GM12878 (cell line): ENCODE measurements at regions not wholly inside any gene's neighbourhood (a gene's known extent, or its start where the extent isn't known, plus 50 kb on each side); places are given as distances from the start of the nearest gene placed in this dataset.

Source experiments
- ATAC-seq: fragments of 200-7000 bp; cut with Tn5 transposase; 3 replicates; pipeline ENCODE4 v1.9.1; 2020; ENCODE audit warnings: mild to moderate bottlenecking, moderate library complexity
- BruUV-seq: library from RNA; stranded (reverse); fragments of 400-500 nt; replicated peaks from 2 replicates; lab custom pipeline; 2021; lab: Mats Ljungman, UMichigan
- CTCF ChIA-PET: fragments of 300-600 bp; sonication (Branson Sonifier 250); formaldehyde crosslinking; extraction: SDS; loops from one replicate; lab custom pipeline; 2021; ENCODE audit warnings: inconsistent platforms; lab: Yijun Ruan, JAX
- POLR2A ChIA-PET: fragments of 350-600 bp; formaldehyde crosslinking; extraction: SDS; loops from one replicate; lab custom pipeline; 2021; ENCODE audit warnings: inconsistent platforms; lab: Charles Lee
- RAD21 ChIA-PET: fragments of 300-600 bp; sonication (Branson Sonifier 250); formaldehyde crosslinking; loops from one replicate; lab custom pipeline; 2023; ENCODE audit warnings: antibody characterized with exemption; ENCODE audit not compliant: unreplicated experiment; lab: Charles Lee
- SMC1A ChIA-PET: fragments of 300-600 bp; sonication (Branson Sonifier 250); formaldehyde crosslinking; loops from one replicate; lab custom pipeline; 2023; ENCODE audit not compliant: unreplicated experiment, uncharacterized antibody; lab: Charles Lee
- DNase-seq: peaks from one replicate; pipeline ENCODE4 v3.0.0-alpha.2; 2011; ENCODE audit warnings: low read depth, low spot score
- FAIRE-seq: peaks from 3 replicates; lab custom pipeline; 2011; peaks lifted over from hg19 to GRCh38; lab: Jason Lieb, UNC
- H2AFZ ChIP-seq: 2 replicates; pipeline ENCODE4 v1.6.0; 2011; ENCODE audit warnings: low read depth, low read length, control low read depth; ENCODE audit not compliant: control insufficient read depth
- H3K27ac ChIP-seq: 2 replicates; pipeline ENCODE4 v1.5.1; 2011; ENCODE audit warnings: control low read depth; ENCODE audit not compliant: control insufficient read depth, insufficient read depth
- H3K27me3 ChIP-seq, 2 experiments: replicated peaks in 1 of 2; 2 replicates each; pipeline versions ENCODE4 v1.6.0 to v1.6.1; 2011; ENCODE audit warnings: low read length in 1 of 2; ENCODE audit not compliant: control insufficient read depth in 2 of 2, insufficient read depth in 2 of 2
- H3K36me3 ChIP-seq, 2 experiments: 2 replicates each; pipeline ENCODE4 v1.5.1; 2011; ENCODE audit warnings: low read length in 1 of 2; ENCODE audit not compliant: control insufficient read depth in 2 of 2, insufficient read depth in 2 of 2
- H3K4me1 ChIP-seq: 2 replicates; pipeline ENCODE4 v1.6.1; 2011; ENCODE audit warnings: mild to moderate bottlenecking, low read length, moderate library complexity, mixed read lengths; ENCODE audit not compliant: control insufficient read depth, insufficient read depth
- H3K4me2 ChIP-seq: 2 replicates; pipeline ENCODE4 v1.6.0; 2011; ENCODE audit warnings: control low read depth; ENCODE audit not compliant: control insufficient read depth, insufficient read depth
- H3K4me3 ChIP-seq: fragments of 200-600 bp; sonication (generic); 2 replicates; pipeline ENCODE4 v1.5.1; 2016
- H3K79me2 ChIP-seq: 2 replicates; pipeline ENCODE4 v1.6.0; 2011; ENCODE audit warnings: low read length; ENCODE audit not compliant: control insufficient read depth, insufficient read depth
- H3K9ac ChIP-seq: 2 replicates; pipeline ENCODE4 v1.8.0; 2011; ENCODE audit warnings: low read length, control low read depth, mixed read lengths; ENCODE audit not compliant: control insufficient read depth, insufficient read depth
- H3K9me3 ChIP-seq: replicated peaks from 3 replicates; pipeline ENCODE4 v1.5.1; 2011; ENCODE audit warnings: mild to moderate bottlenecking, low read length; ENCODE audit not compliant: control insufficient read depth, insufficient read depth
- H4K20me1 ChIP-seq: 2 replicates; pipeline ENCODE4 v1.6.0; 2011; ENCODE audit not compliant: control insufficient read depth, insufficient read depth
- ATF7 ChIP-seq: fragments of 450-650 bp; IDR thresholded peaks from 2 replicates; pipeline ENCODE4 v1.6.1; 2016; ENCODE audit warnings: low read depth, mild to moderate bottlenecking
- CEBPB ChIP-seq, 2 experiments: fragments of 150-350 bp in 1 of 2; IDR thresholded peaks; 2 replicates each; pipeline ENCODE4 v1.6.1; 2012 to 2014; ENCODE audit warnings: low read depth in 2 of 2, low read length in 2 of 2, borderline replicate concordance in 1 of 2, inconsistent platforms in 1 of 2
- FOXM1 ChIP-seq: IDR thresholded peaks from 2 replicates; pipeline ENCODE4 v1.6.1; 2012; ENCODE audit warnings: low read depth, mild to moderate bottlenecking, inconsistent platforms, low read length, moderate library complexity
- SMAD1 ChIP-seq: fragments of 450-650 bp; IDR thresholded peaks from 2 replicates; pipeline ENCODE4 v1.6.1; 2018; ENCODE audit warnings: mild to moderate bottlenecking, low read depth; ENCODE audit not compliant: partially characterized antibody
- SPI1 ChIP-seq: IDR thresholded peaks from 2 replicates; pipeline ENCODE4 v1.6.1; 2011; ENCODE audit warnings: low read depth, mild to moderate bottlenecking, low read length, moderate library complexity, borderline replicate concordance; ENCODE audit not compliant: insufficient read depth
- SREBF2 ChIP-seq: IDR thresholded peaks from 2 replicates; pipeline ENCODE4 v1.6.1; 2012; ENCODE audit warnings: mild to moderate bottlenecking, low read length
- TBL1XR1 ChIP-seq: IDR thresholded peaks from 2 replicates; pipeline ENCODE4 v1.6.1; 2012; ENCODE audit warnings: low read depth, low read length, improper control_type of control experiment
- ZZZ3 ChIP-seq: IDR thresholded peaks from 2 replicates; pipeline ENCODE4 v1.6.1; 2011; ENCODE audit warnings: low read depth; ENCODE audit not compliant: control insufficient read depth, insufficient read length
- WGBS: methylation state at CpG from one replicate; pipeline ENCODE4 v1.1.6; 2016; ENCODE audit warnings: low lambda C conversion rate; ENCODE audit not compliant: insufficient replicate concordance, insufficient coverage; ENCODE audit errors: missing lambda C conversion rate; 5-methylcytosine and 5-hydroxymethylcytosine counted together
- in situ Hi-C: fragments of 300-500 bp; cut with MboI; formaldehyde crosslinking; loops from 9 replicates; pipeline ENCODE4 v1.14.3; 2018; ENCODE audit warnings: mixed read lengths
- intact Hi-C: fragments of 100-400 bp; cut with micrococcal nuclease; formaldehyde crosslinking; loops from one replicate; pipeline ENCODE4 v1.14.2; 2022; ENCODE audit not compliant: unreplicated experiment
- TF ChIP-seq, protein P1 (sequence below): fragments of 450-650 bp; IDR thresholded peaks from 2 replicates; pipeline ENCODE4 v1.6.1; 2016; ENCODE audit warnings: mild to moderate bottlenecking, moderate library complexity, borderline replicate concordance
- TF ChIP-seq, protein P2 (sequence below): IDR thresholded peaks from 2 replicates; pipeline ENCODE4 v1.6.1; 2011; ENCODE audit warnings: low read depth, low read length, improper control_type of control experiment, borderline replicate concordance
- TF ChIP-seq, protein P3 (sequence below): IDR thresholded peaks from 2 replicates; pipeline ENCODE4 v1.6.1; 2012; ENCODE audit warnings: mild to moderate bottlenecking, low read depth, low read length
- TF ChIP-seq, protein P4 (sequence below): fragments of 450-650 bp; IDR thresholded peaks from 2 replicates; pipeline ENCODE4 v1.6.1; 2017; ENCODE audit warnings: mild to moderate bottlenecking, moderate library complexity

DNA sequence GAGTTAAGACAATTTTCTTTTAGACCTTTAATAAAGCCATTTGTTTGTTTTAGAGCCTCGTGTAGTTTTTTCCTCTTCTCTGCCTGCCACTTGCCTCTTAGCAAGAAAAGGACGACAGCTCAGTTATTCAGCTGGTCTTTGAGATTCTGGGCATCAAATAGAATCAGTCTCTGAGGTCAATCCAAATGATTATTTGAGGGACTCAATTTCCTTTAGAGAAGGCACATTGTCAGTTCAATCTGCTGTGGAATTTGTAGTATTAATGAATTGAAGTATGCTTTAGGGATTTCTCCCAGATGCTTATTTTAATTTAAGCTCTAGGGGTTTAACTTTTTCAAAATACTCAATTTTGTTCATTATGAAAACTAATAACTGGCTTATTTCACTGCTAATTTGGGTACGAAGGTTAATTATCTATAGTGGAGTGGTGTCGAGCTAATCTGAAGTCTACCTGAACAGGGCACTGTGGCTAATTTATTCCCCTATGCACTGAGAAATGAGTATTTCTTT is 841.2 kb upstream of the AUTS2 start:
- POLR2A ChIA-PET, result no interaction called here
- intact Hi-C loops, result no loop called here
- no peaks in the 10 kb centered on the region for H3K4me1 ChIP-seq
- TF ChIP-seq ATF7 (no peak), SPI1 (no peak), TBL1XR1 (no peak), FOXM1 (no peak), SREBF2 (no peak), ZZZ3 (no peak), SMAD1 (no peak), CEBPB (IDR thresholded peaks at IDR 0.05; ENCODE audit: borderline replicate concordance in 1 of 2, low read depth in 2 of 2, low read length in 2 of 2) (no peak)
- TF ChIP-seq, protein P1, sequence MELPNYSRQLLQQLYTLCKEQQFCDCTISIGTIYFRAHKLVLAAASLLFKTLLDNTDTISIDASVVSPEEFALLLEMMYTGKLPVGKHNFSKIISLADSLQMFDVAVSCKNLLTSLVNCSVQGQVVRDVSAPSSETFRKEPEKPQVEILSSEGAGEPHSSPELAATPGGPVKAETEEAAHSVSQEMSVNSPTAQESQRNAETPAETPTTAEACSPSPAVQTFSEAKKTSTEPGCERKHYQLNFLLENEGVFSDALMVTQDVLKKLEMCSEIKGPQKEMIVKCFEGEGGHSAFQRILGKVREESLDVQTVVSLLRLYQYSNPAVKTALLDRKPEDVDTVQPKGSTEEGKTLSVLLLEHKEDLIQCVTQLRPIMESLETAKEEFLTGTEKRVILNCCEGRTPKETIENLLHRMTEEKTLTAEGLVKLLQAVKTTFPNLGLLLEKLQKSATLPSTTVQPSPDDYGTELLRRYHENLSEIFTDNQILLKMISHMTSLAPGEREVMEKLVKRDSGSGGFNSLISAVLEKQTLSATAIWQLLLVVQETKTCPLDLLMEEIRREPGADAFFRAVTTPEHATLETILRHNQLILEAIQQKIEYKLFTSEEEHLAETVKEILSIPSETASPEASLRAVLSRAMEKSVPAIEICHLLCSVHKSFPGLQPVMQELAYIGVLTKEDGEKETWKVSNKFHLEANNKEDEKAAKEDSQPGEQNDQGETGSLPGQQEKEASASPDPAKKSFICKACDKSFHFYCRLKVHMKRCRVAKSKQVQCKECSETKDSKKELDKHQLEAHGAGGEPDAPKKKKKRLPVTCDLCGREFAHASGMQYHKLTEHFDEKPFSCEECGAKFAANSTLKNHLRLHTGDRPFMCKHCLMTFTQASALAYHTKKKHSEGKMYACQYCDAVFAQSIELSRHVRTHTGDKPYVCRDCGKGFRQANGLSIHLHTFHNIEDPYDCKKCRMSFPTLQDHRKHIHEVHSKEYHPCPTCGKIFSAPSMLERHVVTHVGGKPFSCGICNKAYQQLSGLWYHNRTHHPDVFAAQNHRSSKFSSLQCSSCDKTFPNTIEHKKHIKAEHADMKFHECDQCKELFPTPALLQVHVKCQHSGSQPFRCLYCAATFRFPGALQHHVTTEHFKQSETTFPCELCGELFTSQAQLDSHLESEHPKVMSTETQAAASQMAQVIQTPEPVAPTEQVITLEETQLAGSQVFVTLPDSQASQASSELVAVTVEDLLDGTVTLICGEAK, result no peak
- TF ChIP-seq, protein P2, sequence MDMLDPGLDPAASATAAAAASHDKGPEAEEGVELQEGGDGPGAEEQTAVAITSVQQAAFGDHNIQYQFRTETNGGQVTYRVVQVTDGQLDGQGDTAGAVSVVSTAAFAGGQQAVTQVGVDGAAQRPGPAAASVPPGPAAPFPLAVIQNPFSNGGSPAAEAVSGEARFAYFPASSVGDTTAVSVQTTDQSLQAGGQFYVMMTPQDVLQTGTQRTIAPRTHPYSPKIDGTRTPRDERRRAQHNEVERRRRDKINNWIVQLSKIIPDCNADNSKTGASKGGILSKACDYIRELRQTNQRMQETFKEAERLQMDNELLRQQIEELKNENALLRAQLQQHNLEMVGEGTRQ, result no peak
- TF ChIP-seq, protein P3, sequence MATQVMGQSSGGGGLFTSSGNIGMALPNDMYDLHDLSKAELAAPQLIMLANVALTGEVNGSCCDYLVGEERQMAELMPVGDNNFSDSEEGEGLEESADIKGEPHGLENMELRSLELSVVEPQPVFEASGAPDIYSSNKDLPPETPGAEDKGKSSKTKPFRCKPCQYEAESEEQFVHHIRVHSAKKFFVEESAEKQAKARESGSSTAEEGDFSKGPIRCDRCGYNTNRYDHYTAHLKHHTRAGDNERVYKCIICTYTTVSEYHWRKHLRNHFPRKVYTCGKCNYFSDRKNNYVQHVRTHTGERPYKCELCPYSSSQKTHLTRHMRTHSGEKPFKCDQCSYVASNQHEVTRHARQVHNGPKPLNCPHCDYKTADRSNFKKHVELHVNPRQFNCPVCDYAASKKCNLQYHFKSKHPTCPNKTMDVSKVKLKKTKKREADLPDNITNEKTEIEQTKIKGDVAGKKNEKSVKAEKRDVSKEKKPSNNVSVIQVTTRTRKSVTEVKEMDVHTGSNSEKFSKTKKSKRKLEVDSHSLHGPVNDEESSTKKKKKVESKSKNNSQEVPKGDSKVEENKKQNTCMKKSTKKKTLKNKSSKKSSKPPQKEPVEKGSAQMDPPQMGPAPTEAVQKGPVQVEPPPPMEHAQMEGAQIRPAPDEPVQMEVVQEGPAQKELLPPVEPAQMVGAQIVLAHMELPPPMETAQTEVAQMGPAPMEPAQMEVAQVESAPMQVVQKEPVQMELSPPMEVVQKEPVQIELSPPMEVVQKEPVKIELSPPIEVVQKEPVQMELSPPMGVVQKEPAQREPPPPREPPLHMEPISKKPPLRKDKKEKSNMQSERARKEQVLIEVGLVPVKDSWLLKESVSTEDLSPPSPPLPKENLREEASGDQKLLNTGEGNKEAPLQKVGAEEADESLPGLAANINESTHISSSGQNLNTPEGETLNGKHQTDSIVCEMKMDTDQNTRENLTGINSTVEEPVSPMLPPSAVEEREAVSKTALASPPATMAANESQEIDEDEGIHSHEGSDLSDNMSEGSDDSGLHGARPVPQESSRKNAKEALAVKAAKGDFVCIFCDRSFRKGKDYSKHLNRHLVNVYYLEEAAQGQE, result no peak
- TF ChIP-seq, protein P4, sequence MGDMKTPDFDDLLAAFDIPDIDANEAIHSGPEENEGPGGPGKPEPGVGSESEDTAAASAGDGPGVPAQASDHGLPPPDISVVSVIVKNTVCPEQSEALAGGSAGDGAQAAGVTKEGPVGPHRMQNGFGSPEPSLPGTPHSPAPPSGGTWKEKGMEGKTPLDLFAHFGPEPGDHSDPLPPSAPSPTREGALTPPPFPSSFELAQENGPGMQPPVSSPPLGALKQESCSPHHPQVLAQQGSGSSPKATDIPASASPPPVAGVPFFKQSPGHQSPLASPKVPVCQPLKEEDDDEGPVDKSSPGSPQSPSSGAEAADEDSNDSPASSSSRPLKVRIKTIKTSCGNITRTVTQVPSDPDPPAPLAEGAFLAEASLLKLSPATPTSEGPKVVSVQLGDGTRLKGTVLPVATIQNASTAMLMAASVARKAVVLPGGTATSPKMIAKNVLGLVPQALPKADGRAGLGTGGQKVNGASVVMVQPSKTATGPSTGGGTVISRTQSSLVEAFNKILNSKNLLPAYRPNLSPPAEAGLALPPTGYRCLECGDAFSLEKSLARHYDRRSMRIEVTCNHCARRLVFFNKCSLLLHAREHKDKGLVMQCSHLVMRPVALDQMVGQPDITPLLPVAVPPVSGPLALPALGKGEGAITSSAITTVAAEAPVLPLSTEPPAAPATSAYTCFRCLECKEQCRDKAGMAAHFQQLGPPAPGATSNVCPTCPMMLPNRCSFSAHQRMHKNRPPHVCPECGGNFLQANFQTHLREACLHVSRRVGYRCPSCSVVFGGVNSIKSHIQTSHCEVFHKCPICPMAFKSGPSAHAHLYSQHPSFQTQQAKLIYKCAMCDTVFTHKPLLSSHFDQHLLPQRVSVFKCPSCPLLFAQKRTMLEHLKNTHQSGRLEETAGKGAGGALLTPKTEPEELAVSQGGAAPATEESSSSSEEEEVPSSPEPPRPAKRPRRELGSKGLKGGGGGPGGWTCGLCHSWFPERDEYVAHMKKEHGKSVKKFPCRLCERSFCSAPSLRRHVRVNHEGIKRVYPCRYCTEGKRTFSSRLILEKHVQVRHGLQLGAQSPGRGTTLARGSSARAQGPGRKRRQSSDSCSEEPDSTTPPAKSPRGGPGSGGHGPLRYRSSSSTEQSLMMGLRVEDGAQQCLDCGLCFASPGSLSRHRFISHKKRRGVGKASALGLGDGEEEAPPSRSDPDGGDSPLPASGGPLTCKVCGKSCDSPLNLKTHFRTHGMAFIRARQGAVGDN, result no peak

More for the DNA sequence above, 841.2 kb upstream of the AUTS2 start:
- SMC1A ChIA-PET, result no interaction called here
- H3K9me3 ChIP-seq, result no peaks in the 10 kb centered on the region
- no peak overlapping the region for H3K4me3 ChIP-seq
- WGBS, result 16% methylated on average over 4 of the region's 4 CpGs
- no peak for DNase-seq
- FAIRE-seq, result no peak
- H4K20me1 ChIP-seq, result no peaks in the 10 kb centered on the region
- H3K27ac ChIP-seq, result no peak overlapping the region
- no peak overlapping the region for H3K4me2 ChIP-seq
- no peak overlapping the region for H3K9ac ChIP-seq
- no TSS peak for BruUV-seq
- no peak overlapping the region for H2AFZ ChIP-seq
- RAD21 ChIA-PET, result no interaction called here
- H3K27me3 ChIP-seq, result no peaks in the 10 kb centered on the region
- no peaks in the 10 kb centered on the region for H3K36me3 ChIP-seq
- in situ Hi-C loops, result no loop called here
- no peaks in the 10 kb centered on the region for H3K79me2 ChIP-seq
- ATAC-seq, result no peak
- CTCF ChIA-PET, result no interaction called here
